HCT116 (cell line): ENCODE measurements at regions not wholly inside any gene's neighbourhood (a gene's known extent, or its start where the extent isn't known, plus 50 kb on each side); places are given as distances from the start of the nearest gene placed in this dataset.

ENCODE experiments used
- POLR2A ChIP-seq: IDR thresholded peaks from 2 replicates; pipeline ENCODE4 v1.7.0; 2011; ENCODE audit warnings: borderline replicate concordance; ENCODE audit not compliant: insufficient read depth, insufficient read length; ENCODE audit errors: extremely low read depth
- POLR2AphosphoS5 ChIP-seq: IDR thresholded peaks from 2 replicates; pipeline ENCODE4 v1.6.1; 2011; ENCODE audit warnings: mild to moderate bottlenecking, low read depth, low read length, moderate library complexity
- SRF ChIP-seq: IDR thresholded peaks from 2 replicates; pipeline ENCODE4 v1.6.1; 2012; ENCODE audit warnings: low read depth
- ZNF274 ChIP-seq: fragments of 200-500 bp; sonication (Bioruptor generic); IDR thresholded peaks from 2 replicates; pipeline ENCODE4 v1.6.1; 2014; ENCODE audit warnings: mild to moderate bottlenecking, low read depth, low read length, inconsistent platforms
- TF ChIP-seq, protein P1 (sequence below): IDR thresholded peaks from 2 replicates; pipeline ENCODE4 v1.6.1; 2012; ENCODE audit warnings: low read depth
- TF ChIP-seq, protein P2 (sequence below), 3 experiments: fragments of 200-600 bp in 1 of 3; sonication (generic) in 1 of 3; IDR thresholded peaks in 2 of 3; conservative IDR thresholded peaks in 1 of 3; 2 replicates each; pipeline ENCODE4 v1.5.1; 2012 to 2017; ENCODE audit warnings: low read depth in 2 of 3, low read length in 2 of 3, antibody characterized with exemption in 1 of 3, borderline replicate concordance in 1 of 3, control low read depth in 1 of 3, mild to moderate bottlenecking in 1 of 3, mixed read lengths in 1 of 3, mixed run types in 1 of 3, moderate library complexity in 1 of 3; ENCODE audit not compliant: insufficient read depth in 1 of 3

DNA sequence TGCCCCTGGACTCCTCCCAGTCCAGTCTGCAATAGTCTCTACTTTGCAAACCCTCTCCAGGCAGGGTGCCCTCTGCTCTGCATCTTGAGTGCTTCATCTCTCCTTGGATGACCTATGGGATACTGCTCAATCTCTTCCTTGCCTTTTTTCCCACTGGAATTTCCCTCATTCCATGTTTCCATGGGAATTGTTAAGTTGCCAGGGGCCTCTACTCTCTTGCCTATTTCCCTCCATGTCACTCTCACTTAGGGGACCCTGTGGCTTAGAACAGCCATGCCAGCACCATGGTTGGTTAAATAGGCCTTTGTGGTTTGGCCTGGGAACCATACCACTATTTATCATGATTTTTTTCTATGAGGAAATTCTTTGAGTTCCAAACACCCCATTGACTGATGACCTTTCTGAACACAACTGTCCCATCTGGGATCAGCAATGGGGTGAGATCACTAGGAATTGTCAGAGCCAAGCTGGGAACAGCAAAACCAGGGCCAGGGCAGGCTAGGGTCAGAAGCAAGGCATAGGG lies 91.4 kb upstream of the RBMS1 start:
- TF ChIP-seq ZNF274 = no peak
- TF ChIP-seq, protein P1, sequence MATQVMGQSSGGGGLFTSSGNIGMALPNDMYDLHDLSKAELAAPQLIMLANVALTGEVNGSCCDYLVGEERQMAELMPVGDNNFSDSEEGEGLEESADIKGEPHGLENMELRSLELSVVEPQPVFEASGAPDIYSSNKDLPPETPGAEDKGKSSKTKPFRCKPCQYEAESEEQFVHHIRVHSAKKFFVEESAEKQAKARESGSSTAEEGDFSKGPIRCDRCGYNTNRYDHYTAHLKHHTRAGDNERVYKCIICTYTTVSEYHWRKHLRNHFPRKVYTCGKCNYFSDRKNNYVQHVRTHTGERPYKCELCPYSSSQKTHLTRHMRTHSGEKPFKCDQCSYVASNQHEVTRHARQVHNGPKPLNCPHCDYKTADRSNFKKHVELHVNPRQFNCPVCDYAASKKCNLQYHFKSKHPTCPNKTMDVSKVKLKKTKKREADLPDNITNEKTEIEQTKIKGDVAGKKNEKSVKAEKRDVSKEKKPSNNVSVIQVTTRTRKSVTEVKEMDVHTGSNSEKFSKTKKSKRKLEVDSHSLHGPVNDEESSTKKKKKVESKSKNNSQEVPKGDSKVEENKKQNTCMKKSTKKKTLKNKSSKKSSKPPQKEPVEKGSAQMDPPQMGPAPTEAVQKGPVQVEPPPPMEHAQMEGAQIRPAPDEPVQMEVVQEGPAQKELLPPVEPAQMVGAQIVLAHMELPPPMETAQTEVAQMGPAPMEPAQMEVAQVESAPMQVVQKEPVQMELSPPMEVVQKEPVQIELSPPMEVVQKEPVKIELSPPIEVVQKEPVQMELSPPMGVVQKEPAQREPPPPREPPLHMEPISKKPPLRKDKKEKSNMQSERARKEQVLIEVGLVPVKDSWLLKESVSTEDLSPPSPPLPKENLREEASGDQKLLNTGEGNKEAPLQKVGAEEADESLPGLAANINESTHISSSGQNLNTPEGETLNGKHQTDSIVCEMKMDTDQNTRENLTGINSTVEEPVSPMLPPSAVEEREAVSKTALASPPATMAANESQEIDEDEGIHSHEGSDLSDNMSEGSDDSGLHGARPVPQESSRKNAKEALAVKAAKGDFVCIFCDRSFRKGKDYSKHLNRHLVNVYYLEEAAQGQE = no peak
- TF ChIP-seq POLR2A = no peak
- TF ChIP-seq, protein P2, sequence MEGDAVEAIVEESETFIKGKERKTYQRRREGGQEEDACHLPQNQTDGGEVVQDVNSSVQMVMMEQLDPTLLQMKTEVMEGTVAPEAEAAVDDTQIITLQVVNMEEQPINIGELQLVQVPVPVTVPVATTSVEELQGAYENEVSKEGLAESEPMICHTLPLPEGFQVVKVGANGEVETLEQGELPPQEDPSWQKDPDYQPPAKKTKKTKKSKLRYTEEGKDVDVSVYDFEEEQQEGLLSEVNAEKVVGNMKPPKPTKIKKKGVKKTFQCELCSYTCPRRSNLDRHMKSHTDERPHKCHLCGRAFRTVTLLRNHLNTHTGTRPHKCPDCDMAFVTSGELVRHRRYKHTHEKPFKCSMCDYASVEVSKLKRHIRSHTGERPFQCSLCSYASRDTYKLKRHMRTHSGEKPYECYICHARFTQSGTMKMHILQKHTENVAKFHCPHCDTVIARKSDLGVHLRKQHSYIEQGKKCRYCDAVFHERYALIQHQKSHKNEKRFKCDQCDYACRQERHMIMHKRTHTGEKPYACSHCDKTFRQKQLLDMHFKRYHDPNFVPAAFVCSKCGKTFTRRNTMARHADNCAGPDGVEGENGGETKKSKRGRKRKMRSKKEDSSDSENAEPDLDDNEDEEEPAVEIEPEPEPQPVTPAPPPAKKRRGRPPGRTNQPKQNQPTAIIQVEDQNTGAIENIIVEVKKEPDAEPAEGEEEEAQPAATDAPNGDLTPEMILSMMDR (IDR thresholded peaks at IDR 0.05 in 2 of 3, conservative IDR thresholded peaks at IDR 0.05 in 1 of 3; ENCODE audit: borderline replicate concordance in 1 of 3, insufficient read depth in 1 of 3, low read depth in 2 of 3, low read length in 2 of 3) = no peak
- no peak for TF ChIP-seq POLR2AphosphoS5
- no peak for TF ChIP-seq SRF
